ENCODE measurements at regions not wholly inside any gene's neighbourhood (a gene's known extent, or its start where the extent isn't known, plus 50 kb on each side); places are given as distances from the start of the nearest gene placed in this dataset.

- TF ChIP-seq CTCF (IDR thresholded peaks at IDR 0.05) (no peak), POLR2A (IDR thresholded peaks at IDR 0.05; ENCODE audit: low read depth) (no peak), EP300 (IDR thresholded peaks at IDR 0.05) (no peak)
Measured at GRCh38 chr6:102832021-102832420, 1438.5 kb downstream of the GRIK2 start.

All from esophagus muscularis mucosa (tissue), 4 donors.